ENCODE measurements at regions not wholly inside any gene's neighbourhood (a gene's known extent, or its start where the extent isn't known, plus 50 kb on each side); places are given as distances from the start of the nearest gene placed in this dataset.
"Not testable (repeated sequence)": the region's sequence is repeated elsewhere in the genome, so short reads cannot be mapped to it uniquely, and the experiment has no call there.

DNA sequence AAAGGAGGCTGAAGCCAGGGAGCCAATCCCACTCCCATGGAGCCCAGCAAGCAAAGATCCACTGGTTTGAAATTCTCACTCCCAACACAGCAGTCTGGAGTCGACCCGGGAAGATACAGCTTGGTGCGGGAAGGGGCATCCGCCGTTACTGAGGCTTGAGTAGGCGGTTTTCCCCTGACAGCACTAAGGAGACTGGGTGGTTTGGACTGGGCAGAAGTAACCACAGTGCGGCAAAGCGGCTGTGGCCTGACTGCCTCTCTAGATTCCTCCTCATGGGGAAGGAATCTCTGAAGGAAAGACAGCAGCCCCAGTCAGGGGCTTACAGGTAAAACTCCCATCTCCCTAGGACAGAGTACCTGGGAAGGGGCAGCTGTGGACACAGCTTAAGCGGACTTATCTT lies 261.6 kb upstream of the KYNU start:
- no peak for TF ChIP-seq SPI1 (IDR thresholded peaks at IDR 0.05; ENCODE audit: borderline replicate concordance, low read depth)
- TF ChIP-seq GABPA (IDR thresholded peaks at IDR 0.05; ENCODE audit: low read depth) = no peak
- no peak for TF ChIP-seq POLR2AphosphoS5 (IDR thresholded peaks at IDR 0.05; ENCODE audit: low read depth)
- TF ChIP-seq REST (IDR thresholded peaks at IDR 0.05; ENCODE audit: insufficient replicate concordance, low read depth) = no peak
- TF ChIP-seq, protein P1, sequence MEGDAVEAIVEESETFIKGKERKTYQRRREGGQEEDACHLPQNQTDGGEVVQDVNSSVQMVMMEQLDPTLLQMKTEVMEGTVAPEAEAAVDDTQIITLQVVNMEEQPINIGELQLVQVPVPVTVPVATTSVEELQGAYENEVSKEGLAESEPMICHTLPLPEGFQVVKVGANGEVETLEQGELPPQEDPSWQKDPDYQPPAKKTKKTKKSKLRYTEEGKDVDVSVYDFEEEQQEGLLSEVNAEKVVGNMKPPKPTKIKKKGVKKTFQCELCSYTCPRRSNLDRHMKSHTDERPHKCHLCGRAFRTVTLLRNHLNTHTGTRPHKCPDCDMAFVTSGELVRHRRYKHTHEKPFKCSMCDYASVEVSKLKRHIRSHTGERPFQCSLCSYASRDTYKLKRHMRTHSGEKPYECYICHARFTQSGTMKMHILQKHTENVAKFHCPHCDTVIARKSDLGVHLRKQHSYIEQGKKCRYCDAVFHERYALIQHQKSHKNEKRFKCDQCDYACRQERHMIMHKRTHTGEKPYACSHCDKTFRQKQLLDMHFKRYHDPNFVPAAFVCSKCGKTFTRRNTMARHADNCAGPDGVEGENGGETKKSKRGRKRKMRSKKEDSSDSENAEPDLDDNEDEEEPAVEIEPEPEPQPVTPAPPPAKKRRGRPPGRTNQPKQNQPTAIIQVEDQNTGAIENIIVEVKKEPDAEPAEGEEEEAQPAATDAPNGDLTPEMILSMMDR (IDR thresholded peaks at IDR 0.05; ENCODE audit: insufficient read depth, low read length) = no peak
- no peak overlapping the region for H3K27ac ChIP-seq (replicated peaks)
- H3K4me3 ChIP-seq (replicated peaks; ENCODE audit: insufficient read depth, low read length) = no peak overlapping the region
- no peaks in the 10 kb centered on the region for H3K27me3 ChIP-seq (ENCODE audit: insufficient read depth, poor library complexity, severe bottlenecking)
- no peak for DNase-seq (ENCODE audit: low read depth in 1 of 2, low spot score in 1 of 2)

GRCh38 chr2:142613193-142613592 lies 264.3 kb upstream of the KYNU start:
- not testable (repeated sequence) for H3K4me3 ChIP-seq (replicated peaks; ENCODE audit: insufficient read depth, low read length); H3K27ac ChIP-seq (replicated peaks); DNase-seq (ENCODE audit: low read depth in 1 of 2, low spot score in 1 of 2); H3K27me3 ChIP-seq (ENCODE audit: insufficient read depth, poor library complexity, severe bottlenecking)

GRCh38 chr2:142605421-142605820 lies 272.0 kb upstream of the KYNU start:
- no peaks in the 10 kb centered on the region for H3K27me3 ChIP-seq (ENCODE audit: insufficient read depth, poor library complexity, severe bottlenecking)
- H3K27ac ChIP-seq (replicated peaks) = no peak overlapping the region
- no peak for TF ChIP-seq REST (IDR thresholded peaks at IDR 0.05; ENCODE audit: insufficient replicate concordance, low read depth)
- TF ChIP-seq POLR2AphosphoS5 (IDR thresholded peaks at IDR 0.05; ENCODE audit: low read depth) = no peak
- no peak for TF ChIP-seq SPI1 (IDR thresholded peaks at IDR 0.05; ENCODE audit: borderline replicate concordance, low read depth)
- TF ChIP-seq, protein P1 (IDR thresholded peaks at IDR 0.05; ENCODE audit: insufficient read depth, low read length) = no peak
- TF ChIP-seq GABPA (IDR thresholded peaks at IDR 0.05; ENCODE audit: low read depth) = no peak
- H3K4me3 ChIP-seq (replicated peaks; ENCODE audit: insufficient read depth, low read length) = no peak overlapping the region
- no peak for DNase-seq (ENCODE audit: low read depth in 1 of 2, low spot score in 1 of 2)

DNA sequence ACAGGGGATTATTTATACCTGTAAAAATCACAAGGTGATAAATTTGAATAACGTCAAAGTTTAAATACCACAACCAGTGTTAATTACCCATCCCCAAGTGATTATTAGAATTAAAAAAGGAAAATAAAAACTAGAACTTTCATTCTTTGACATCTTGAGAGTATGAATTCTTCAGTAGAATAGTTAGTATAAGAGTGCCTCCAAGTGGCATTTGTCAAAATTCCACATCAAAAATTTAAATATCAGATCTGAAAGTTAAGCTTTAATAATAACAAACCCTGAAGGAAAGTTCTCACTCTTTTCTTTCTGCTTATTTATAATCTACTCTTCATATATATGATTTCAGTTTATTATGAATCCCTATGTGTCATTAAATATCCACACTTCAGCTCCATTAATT lies 273.7 kb upstream of the KYNU start:
- no peak for DNase-seq (ENCODE audit: low read depth in 1 of 2, low spot score in 1 of 2)
- no peak for TF ChIP-seq POLR2AphosphoS5 (IDR thresholded peaks at IDR 0.05; ENCODE audit: low read depth)
- no peak for TF ChIP-seq GABPA (IDR thresholded peaks at IDR 0.05; ENCODE audit: low read depth)
- TF ChIP-seq, protein P1 (IDR thresholded peaks at IDR 0.05; ENCODE audit: insufficient read depth, low read length) = no peak
- TF ChIP-seq REST (IDR thresholded peaks at IDR 0.05; ENCODE audit: insufficient replicate concordance, low read depth) = no peak
- no peak for TF ChIP-seq SPI1 (IDR thresholded peaks at IDR 0.05; ENCODE audit: borderline replicate concordance, low read depth)
- H3K4me3 ChIP-seq (replicated peaks; ENCODE audit: insufficient read depth, low read length) = no peak overlapping the region
- H3K27me3 ChIP-seq (ENCODE audit: insufficient read depth, poor library complexity, severe bottlenecking) = no peaks in the 10 kb centered on the region
- no peak overlapping the region for H3K27ac ChIP-seq (replicated peaks)

All from HL-60 (cell line).